ENCODE measurements at regions not wholly inside any gene's neighbourhood (a gene's known extent, or its start where the extent isn't known, plus 50 kb on each side); places are given as distances from the start of the nearest gene placed in this dataset.
"Not testable (repeated sequence)": the region's sequence is repeated elsewhere in the genome, so short reads cannot be mapped to it uniquely, and the experiment has no call there.

DNA sequence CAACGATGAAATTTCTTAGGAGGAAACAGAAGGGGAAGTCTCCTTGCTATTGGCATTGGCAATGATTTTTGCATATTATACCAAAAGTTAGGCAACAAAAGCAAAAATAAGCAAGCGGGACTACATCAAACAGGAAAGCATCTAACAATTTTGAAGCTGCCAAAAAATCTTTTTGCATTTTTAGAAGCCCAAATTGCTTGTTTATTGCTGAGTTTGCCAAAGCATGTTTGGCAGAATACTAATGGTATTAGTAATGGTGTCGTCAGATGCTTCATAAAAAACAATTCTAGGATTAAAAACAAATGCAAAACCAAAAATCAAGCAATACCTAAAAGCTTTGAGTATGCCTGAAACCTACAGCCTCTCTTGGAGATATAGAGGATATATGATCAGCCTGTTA, 80.0 kb downstream of the GALR1 start:
- no peak for DNase-seq (ENCODE audit: low read depth)

- DNase-seq (ENCODE audit: low read depth) = no peak
Observed at GRCh38 chr18:77334876-77335275, 85.2 kb downstream of the GALR1 start.

DNA sequence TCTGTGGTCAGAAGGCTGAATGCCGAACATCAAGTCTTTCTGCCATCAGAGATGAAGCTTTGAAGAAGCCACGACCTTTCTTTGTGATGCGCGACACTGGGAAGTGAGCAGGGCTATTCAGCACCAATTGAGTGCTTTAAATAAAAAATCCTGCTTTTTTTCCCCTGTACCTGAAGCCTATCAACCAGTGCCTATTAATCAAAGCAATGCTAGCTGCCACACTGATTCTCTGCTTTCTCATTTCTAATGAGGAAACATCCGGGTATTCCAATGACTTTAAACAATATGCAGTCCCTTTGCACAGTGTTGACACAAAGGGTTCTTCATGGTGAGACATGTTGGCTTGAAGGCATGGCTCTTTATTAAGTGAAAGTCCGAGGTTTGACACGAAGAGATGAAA, 88.0 kb downstream of the GALR1 start:
- no peak for DNase-seq (ENCODE audit: low read depth)

DNA sequence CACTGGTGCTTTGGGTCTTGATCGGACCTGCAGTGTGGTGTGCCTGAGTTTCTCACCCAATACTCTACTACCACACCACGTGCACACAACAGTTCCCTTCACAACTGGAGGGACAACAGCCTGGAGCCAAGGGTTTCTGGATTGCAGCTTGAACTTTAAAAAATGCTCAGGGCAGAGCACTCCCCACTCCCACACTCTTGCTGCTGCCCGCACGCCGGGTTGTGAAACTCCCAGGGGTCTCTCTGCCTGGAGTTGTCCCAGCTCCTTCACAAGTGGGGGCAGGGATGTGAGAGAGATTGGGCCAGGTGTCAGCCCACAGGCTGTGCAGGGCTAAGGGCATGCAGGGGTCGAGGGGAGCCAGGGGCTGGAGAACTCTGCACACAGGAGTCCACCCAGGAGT, 89.4 kb downstream of the GALR1 start:
- DNase-seq (ENCODE audit: low read depth) = no peak

DNA sequence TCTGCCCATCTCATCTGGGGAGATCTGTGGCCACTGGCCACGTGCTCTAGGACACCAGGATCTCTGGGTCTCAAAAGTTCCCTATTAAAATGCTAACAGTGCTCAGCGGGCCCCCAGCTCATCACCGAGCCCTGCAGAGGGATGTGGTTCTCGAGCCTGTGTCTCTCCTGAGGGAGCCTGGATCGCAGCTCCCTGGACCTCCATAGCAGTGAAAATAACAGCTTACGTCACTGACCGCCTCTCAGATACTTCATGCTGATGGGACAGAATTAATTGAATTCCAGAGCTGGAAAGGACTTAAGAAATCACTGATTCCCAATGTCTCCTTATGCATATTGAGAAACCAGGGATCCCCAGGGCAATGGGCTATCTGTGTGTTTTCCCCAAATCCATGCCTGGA, 90.0 kb downstream of the GALR1 start:
- no peak for DNase-seq (ENCODE audit: low read depth)

GRCh38 chr18:77340815-77341214, 91.2 kb downstream of the GALR1 start:
- no peak for DNase-seq (ENCODE audit: low read depth)

DNA sequence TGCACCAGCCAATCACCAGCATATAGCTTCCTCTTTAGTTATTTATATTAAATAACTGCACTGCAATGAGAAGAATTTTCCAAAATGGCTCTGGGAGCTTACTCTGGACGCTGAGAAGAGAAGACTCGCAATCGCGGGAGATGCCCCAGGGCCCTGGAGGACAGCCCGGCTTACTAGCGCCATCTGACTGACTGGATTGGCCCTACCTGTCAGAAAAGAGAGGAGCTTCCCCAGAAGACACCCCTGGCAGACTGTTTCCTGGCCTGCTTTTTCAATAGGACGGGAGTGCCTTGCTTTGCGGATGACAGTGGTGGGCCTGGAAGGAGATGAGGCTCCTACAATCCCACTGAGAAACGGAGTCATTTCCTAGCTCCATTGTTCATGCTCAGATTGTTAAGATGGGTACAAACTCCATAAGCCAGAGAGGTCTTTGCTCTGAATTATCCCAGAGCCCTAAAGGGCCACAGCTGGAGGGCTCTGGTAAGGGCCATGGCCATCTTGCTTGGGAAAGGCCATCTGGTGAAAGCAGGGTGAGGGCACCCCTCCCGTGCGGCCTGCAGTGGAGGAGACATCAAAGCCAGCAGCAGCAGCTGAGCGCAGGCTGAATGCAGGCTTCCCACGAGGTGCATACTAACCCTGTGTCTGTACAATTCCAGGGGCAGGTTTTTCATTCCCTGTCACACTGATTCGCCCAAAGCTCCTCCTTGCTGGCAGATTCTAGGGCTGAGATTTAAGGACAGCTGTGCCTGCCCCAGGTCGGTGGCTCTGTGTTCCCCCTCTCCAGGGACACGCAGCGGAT, 92.1 kb downstream of the GALR1 start:
- DNase-seq (ENCODE audit: low read depth) = no peak

- DNase-seq (ENCODE audit: low read depth) = no peak
Observed at GRCh38 chr18:77342736-77343135, 93.1 kb downstream of the GALR1 start.

GRCh38 chr18:77343846-77344510, 94.3 kb downstream of the GALR1 start:
- no peak for DNase-seq (ENCODE audit: low read depth)

GRCh38 chr18:77344786-77345500, 95.3 kb downstream of the GALR1 start:
- no peak for DNase-seq (ENCODE audit: low read depth)

GRCh38 chr18:77346208-77346810, 96.7 kb downstream of the GALR1 start:
- no peak for DNase-seq (ENCODE audit: low read depth)

DNA sequence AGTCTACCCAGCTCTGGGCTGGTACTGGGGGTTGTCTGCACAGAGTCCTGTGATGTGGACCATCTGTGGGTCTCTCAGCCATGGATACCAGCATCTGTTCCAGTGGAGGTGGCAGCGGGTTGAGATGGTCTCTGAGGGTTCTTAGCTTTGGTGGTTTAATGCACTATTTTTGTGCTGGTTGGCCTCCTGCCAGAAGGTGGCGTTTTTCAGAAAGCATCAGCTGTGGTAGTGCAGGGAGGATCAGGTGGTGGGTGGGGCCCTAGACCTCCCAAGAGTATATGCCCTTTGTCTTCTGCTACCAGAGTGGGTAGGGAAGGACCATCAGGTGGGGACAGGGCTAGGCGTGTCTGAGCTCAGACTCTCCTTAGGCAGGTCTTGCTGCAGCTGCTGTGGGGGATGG, 103.7 kb downstream of the GALR1 start:
- not testable (repeated sequence) for DNase-seq (ENCODE audit: low read depth)

DNA sequence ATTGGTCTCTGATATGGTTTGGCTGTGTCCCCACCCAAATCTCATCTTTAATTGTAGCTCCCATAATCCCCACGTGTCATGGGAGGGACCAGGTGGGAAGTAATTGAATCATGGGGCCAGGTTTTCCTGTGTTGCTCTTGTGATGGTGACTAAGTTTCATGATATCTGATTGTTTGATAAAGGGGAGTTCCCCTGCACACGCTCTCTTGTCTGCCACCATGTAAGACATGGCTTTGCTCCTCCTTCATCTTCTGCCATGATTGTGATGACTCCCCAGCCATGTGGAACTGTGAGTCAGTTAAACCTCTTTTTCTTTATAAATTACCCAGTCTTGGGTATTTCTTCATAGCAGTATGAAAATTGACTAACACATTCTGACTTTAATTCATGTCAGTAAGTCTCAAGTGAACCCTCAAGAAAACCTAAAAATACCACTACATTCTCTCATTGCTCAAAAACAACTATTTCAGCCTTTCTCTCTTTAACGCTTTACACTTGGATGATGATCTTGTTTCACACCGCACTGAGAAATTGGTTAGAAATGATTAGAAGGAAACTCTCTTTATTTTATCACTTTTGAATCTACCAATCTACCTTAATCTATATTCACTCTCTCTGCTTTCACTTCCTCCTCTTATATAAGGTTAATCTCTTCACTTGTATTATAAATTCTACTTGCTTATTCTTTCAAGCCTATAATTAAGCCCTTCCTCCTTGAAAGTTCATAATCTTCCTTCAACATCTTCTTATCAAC, 110.1 kb downstream of the GALR1 start:
- DNase-seq (ENCODE audit: low read depth) = no peak

- DNase-seq (ENCODE audit: low read depth) = no peak
Observed at GRCh38 chr18:77360315-77361190, 110.9 kb downstream of the GALR1 start.

DNA sequence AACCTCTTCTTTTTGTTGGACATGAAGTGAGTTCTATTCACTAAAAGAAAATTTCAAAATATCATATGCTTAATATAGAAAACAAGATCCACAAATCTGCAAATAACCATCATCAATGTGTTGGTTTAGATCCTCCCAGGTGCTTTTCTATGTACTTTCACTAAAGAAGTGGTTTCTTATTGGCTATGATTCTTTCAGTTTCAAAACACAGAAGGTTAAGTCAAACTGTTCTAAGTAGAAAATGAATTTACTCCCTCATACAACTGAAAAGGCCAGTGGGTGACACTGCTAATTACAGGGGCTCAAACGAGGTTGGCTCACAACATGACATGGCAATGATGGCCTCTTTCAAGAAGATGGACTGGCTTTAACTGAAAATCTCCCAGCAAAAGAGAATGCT, 111.7 kb downstream of the GALR1 start:
- DNase-seq (ENCODE audit: low read depth) = no peak

DNA sequence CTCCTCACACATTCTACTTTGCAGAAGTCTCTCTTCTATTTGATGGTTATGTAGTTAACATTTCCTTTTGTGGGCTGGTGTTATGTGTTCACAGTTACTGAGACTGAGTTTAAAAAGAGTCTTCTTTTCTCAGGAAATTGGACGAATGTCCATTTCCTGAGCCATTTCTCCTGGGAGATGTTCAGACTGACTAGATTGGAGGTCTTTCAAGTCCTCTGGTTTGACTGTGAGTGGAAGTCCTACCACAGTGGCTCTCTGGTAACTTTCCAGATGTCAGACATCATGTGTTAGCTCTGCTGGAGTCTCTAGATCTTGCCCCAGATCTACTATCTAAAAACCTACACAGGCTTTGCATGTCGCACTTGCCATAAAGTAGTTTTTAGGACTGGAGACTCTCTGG, 116.0 kb downstream of the GALR1 start:
- no peak for DNase-seq (ENCODE audit: low read depth)

- DNase-seq (ENCODE audit: low read depth) = no peak
Observed at GRCh38 chr18:77366067-77366719, 116.5 kb downstream of the GALR1 start.

- peak; percentile 27 for DNase-seq (ENCODE audit: low read depth)
Observed at GRCh38 chr18:77366720-77367641, 117.3 kb downstream of the GALR1 start.

DNA sequence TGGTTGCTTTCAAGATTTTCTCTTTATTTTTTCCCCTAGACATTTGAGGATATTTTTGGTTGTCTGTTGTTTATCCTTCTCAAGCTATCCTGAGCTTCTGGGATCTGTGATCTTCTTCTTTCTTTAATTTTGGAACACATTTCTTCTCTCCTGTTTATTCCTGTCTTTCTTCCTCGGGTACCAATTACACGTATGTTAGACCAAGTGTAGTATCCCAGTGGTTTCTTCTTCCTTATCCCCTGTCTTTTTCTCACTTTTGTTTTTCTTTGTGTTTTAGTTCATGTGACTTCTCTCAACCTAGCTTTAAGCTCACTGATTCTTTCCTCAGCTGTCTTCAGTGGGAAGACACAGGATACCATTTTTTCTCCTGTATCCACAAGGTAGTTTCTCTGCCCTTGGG, 120.0 kb downstream of the GALR1 start:
- no peak for DNase-seq (ENCODE audit: low read depth)

Data from renal cortical epithelial cell (primary cell).